Left ventricle myocardium inferior (tissue), 1 donor: ENCODE measurements at regions not wholly inside any gene's neighbourhood (a gene's known extent, or its start where the extent isn't known, plus 50 kb on each side); places are given as distances from the start of the nearest gene placed in this dataset.

Experiments
- DNase-seq: peaks from one replicate; pipeline ENCODE4 v3.0.0-alpha.2; 2020
- H3K27ac ChIP-seq: fragments of 200-600 bp; replicated peaks from 2 replicates; pipeline ENCODE4 v1.8.0; 2021
- H3K27me3 ChIP-seq: fragments of 200-600 bp; 2 replicates; pipeline ENCODE4 v1.8.0; 2021; ENCODE audit warnings: low read depth
- H3K36me3 ChIP-seq: fragments of 200-600 bp; 2 replicates; pipeline ENCODE4 v1.8.0; 2021
- H3K4me1 ChIP-seq: fragments of 200-600 bp; 2 replicates; pipeline ENCODE4 v1.8.0; 2021
- H3K4me3 ChIP-seq: fragments of 200-600 bp; 2 replicates; pipeline ENCODE4 v1.8.0; 2021; ENCODE audit warnings: mild to moderate bottlenecking, moderate library complexity
- H3K9me3 ChIP-seq: fragments of 200-600 bp; replicated peaks from 2 replicates; pipeline ENCODE4 v1.8.0; 2021
- CTCF ChIP-seq: fragments of 200-600 bp; IDR thresholded peaks from 2 replicates; pipeline ENCODE4 v1.8.0; 2021; ENCODE audit warnings: antibody characterized with exemption, mild to moderate bottlenecking, borderline replicate concordance
- intact Hi-C: fragments of 100-400 bp; cut with micrococcal nuclease; formaldehyde crosslinking; loops from one replicate; pipeline ENCODE4 v1.11.0; 2022
- donor health status: DM: no; HTN: yes; CAD: no; lungs with severe emphysema.

DNA sequence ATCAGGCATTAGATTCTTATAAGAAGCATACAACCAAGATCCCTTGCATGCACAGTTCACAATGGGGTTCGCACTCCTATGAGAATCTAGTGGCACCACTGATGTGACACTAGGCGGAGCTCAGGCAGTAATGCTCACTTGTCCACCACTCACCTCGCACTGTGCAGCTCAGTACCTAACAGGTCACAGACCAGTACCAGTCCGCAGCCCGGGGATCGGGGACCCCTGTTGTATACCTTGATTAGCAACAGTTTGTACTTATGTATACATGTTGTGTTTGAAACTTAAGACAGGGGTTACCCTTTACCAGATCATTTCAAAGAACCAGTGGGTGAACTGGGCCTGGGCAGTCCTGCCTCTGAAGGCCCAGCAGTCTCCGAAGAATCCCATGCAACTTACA lies 103.7 kb downstream of the PMP22 start:
- Histone ChIP-seq H3K36me3 (no peaks in the 10 kb centered on the region), H3K27me3 (no peaks in the 10 kb centered on the region), H3K27ac (no peak overlapping the region), H3K4me1 (no peaks in the 10 kb centered on the region), H3K4me3 (no peak overlapping the region), H3K9me3 (no peaks in the 10 kb centered on the region)
- no peak for DNase-seq
- TF ChIP-seq CTCF = no peak
- intact Hi-C loops = no loop called here

DNA sequence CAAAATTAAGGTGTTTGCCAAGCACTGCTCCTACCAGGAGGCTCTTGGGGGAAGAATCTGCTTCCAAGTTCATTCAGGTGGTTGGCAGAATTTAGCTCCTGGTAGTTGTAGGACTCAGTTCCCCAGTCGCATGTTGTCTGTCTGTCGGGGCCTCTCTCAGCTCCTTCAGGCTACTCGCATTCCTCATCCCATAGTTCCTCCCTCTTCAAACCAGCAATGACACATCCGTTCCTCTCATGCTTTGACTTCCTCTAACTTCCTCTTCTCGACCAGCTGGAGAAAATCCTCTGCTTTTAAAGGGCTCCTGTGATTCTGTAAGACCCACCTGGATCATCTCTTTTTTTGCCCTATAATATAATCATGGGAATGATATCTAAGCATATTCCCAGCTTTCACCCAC lies 108.1 kb downstream of the PMP22 start:
- TF ChIP-seq CTCF = no peak

GRCh38 chr17:15154618-15155017 lies 110.5 kb downstream of the PMP22 start:
- intact Hi-C loops = no loop called here

More for the DNA sequence above, 108.1 kb downstream of the PMP22 start:
- Histone ChIP-seq H3K4me1 (no peaks in the 10 kb centered on the region), H3K27ac (no peak overlapping the region), H3K9me3 (no peaks in the 10 kb centered on the region), H3K27me3 (no peaks in the 10 kb centered on the region), H3K36me3 (no peaks in the 10 kb centered on the region), H3K4me3 (no peak overlapping the region)
- intact Hi-C loops = no loop called here
- DNase-seq = no peak

GRCh38 chr17:15145621-15146020 lies 119.5 kb downstream of the PMP22 start:
- intact Hi-C loops = loop anchor here (10.0 kb wide), 1 partner anchor 211 kb away; no protein-coding TSS in a partner anchor
- no peak overlapping the region for H3K27ac ChIP-seq
- no peak for TF ChIP-seq CTCF
- H3K9me3 ChIP-seq = no peaks in the 10 kb centered on the region
- no peaks in the 10 kb centered on the region for H3K36me3 ChIP-seq
- H3K4me3 ChIP-seq = no peak overlapping the region
- no peak for DNase-seq
- no peaks in the 10 kb centered on the region for H3K4me1 ChIP-seq
- H3K27me3 ChIP-seq = no peaks in the 10 kb centered on the region

More at GRCh38 chr17:15154618-15155017, 110.5 kb downstream of the PMP22 start:
- Histone ChIP-seq H3K27ac (no peak overlapping the region), H3K4me3 (no peak overlapping the region), H3K27me3 (no peaks in the 10 kb centered on the region), H3K9me3 (no peaks in the 10 kb centered on the region), H3K36me3 (no peaks in the 10 kb centered on the region), H3K4me1 (no peaks in the 10 kb centered on the region)
- no peak for TF ChIP-seq CTCF
- no peak for DNase-seq

DNA sequence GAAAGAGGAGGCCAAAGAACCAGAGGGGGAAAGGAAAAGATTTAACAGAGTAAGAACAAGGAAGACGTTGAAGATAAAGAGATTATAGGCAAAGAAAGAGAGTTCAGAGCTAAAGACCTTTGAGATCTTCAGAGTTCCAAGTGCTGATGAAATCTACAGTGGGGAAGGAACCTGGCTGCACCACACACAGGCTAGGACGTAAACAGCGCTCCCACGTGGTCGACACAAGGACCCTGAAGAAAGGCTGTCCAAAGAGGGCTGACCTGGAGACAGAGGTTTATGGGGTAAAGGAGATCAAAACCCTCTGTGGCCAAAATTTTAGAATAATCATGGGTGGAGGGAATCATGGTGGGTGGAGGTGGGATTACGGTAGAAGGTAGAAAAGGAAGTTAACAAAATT lies 121.6 kb downstream of the PMP22 start:
- no peaks in the 10 kb centered on the region for H3K27me3 ChIP-seq
- H3K27ac ChIP-seq = no peak overlapping the region
- H3K36me3 ChIP-seq = no peaks in the 10 kb centered on the region
- TF ChIP-seq CTCF = no peak
- H3K9me3 ChIP-seq = no peaks in the 10 kb centered on the region
- intact Hi-C loops = loop anchor here (10.0 kb wide), 1 partner anchor 209 kb away; no protein-coding TSS in a partner anchor
- DNase-seq = no peak
- no peak overlapping the region for H3K4me3 ChIP-seq
- no peaks in the 10 kb centered on the region for H3K4me1 ChIP-seq

- H3K4me1 ChIP-seq = no peaks in the 10 kb centered on the region
- no peak overlapping the region for H3K4me3 ChIP-seq
- no peaks in the 10 kb centered on the region for H3K9me3 ChIP-seq
- TF ChIP-seq CTCF = no peak
- H3K36me3 ChIP-seq = no peaks in the 10 kb centered on the region
- no peak for DNase-seq
- no peaks in the 10 kb centered on the region for H3K27me3 ChIP-seq
- H3K27ac ChIP-seq = no peak overlapping the region
- intact Hi-C loops = no loop called here
Observed at GRCh38 chr17:15134363-15134762, 130.8 kb downstream of the PMP22 start.
